Activated B cell treated with CpG ODN at 0.5 μM for 24 hours (primary cell): ENCODE measurements at regions not wholly inside any gene's neighbourhood (a gene's known extent, or its start where the extent isn't known, plus 50 kb on each side); places are given as distances from the start of the nearest gene placed in this dataset.

Experiments
- ATAC-seq: fragments of 200-7000 bp; cut with Tn5 transposase; one replicate; pipeline ENCODE4 v1.10.0; 2021; ENCODE audit warnings: low read depth, mild to moderate bottlenecking, moderate library complexity
- CTCF ChIA-PET: fragments of 350-600 bp; sonication (Branson Sonifier 250); formaldehyde crosslinking; loops from one replicate; lab custom pipeline; 2021; ENCODE audit warnings: antibody characterized with exemption; lab: Charles Lee
- POLR2A ChIA-PET: fragments of 350-600 bp; sonication (Branson Sonifier 250); formaldehyde crosslinking; loops from one replicate; lab custom pipeline; 2021; ENCODE audit warnings: antibody characterized with exemption; lab: Charles Lee
- DNase-seq: peaks from one replicate; pipeline ENCODE4 v3.0.0; 2022
- H3K27ac Mint-ChIP-seq: one replicate; pipeline ENCODE4 v1.8.0; 2020; ENCODE audit warnings: mixed read lengths
- H3K27me3 Mint-ChIP-seq: one replicate; pipeline ENCODE4 v1.8.0; 2021; ENCODE audit warnings: mixed read lengths
- H3K36me3 Mint-ChIP-seq: one replicate; pipeline ENCODE4 v1.8.0; 2021; ENCODE audit warnings: low read depth, mixed read lengths
- H3K4me1 Mint-ChIP-seq: one replicate; pipeline ENCODE4 v1.8.0; 2021; ENCODE audit warnings: mixed read lengths
- H3K4me3 Mint-ChIP-seq: one replicate; pipeline ENCODE4 v1.8.0; 2020; ENCODE audit warnings: mild to moderate bottlenecking, mixed read lengths
- H3K9me3 Mint-ChIP-seq: one replicate; pipeline ENCODE4 v1.8.0; 2020; ENCODE audit warnings: mixed read lengths
- CTCF ChIP-seq: fragments of 200-600 bp; IDR thresholded peaks from one replicate; pipeline ENCODE4 v1.8.0; 2022; ENCODE audit warnings: antibody characterized with exemption, mild to moderate bottlenecking
- intact Hi-C: fragments of 100-400 bp; cut with micrococcal nuclease; formaldehyde crosslinking; loops from one replicate; pipeline ENCODE4 v1.15.1; 2024

GRCh38 chr5:121138495-121138907, 674.4 kb downstream of the PRR16 start:
- Mint-ChIP-seq H3K27ac (no peak overlapping the region), H3K36me3 (no peaks in the 10 kb centered on the region), H3K9me3 (peaks cover 5% of the 10 kb centered on the region), H3K4me1 (no peaks in the 10 kb centered on the region), H3K27me3 (no peaks in the 10 kb centered on the region), H3K4me3 (no peak overlapping the region)
- intact Hi-C loops, result no loop called here
- CTCF ChIA-PET, result no interaction called here
- POLR2A ChIA-PET, result no interaction called here
- DNase-seq (no peak), ATAC-seq (no peak)
- no peak for TF ChIP-seq CTCF

- H3K9me3 Mint-ChIP-seq, result peaks cover 5% of the 10 kb centered on the region
- H3K36me3 Mint-ChIP-seq, result no peaks in the 10 kb centered on the region
- ChIA-PET POLR2A (no interaction called here), CTCF (no interaction called here)
- H3K27ac Mint-ChIP-seq, result no peak overlapping the region
- ATAC-seq, result no peak
- H3K4me3 Mint-ChIP-seq, result no peak overlapping the region
- TF ChIP-seq CTCF, result no peak
- no peaks in the 10 kb centered on the region for H3K4me1 Mint-ChIP-seq
- H3K27me3 Mint-ChIP-seq, result no peaks in the 10 kb centered on the region
- intact Hi-C loops, result no loop called here
- DNase-seq, result no peak
These were observed 674.9 kb downstream of the PRR16 start for GRCh38 chr5:121138952-121139351.

GRCh38 chr5:121144764-121145163, 680.7 kb downstream of the PRR16 start:
- H3K27me3 Mint-ChIP-seq, result no peaks in the 10 kb centered on the region
- ChIA-PET POLR2A (no interaction called here), CTCF (no interaction called here)
- no peak for TF ChIP-seq CTCF
- no peaks in the 10 kb centered on the region for H3K36me3 Mint-ChIP-seq
- no peak overlapping the region for H3K4me3 Mint-ChIP-seq
- no peaks in the 10 kb centered on the region for H3K4me1 Mint-ChIP-seq
- H3K9me3 Mint-ChIP-seq, result peaks cover 6% of the 10 kb centered on the region
- no peak overlapping the region for H3K27ac Mint-ChIP-seq
- DNase-seq, result no peak
- ATAC-seq, result no peak
- intact Hi-C loops, result no loop called here

- intact Hi-C loops, result no loop called here
- H3K9me3 Mint-ChIP-seq, result peaks cover 8% of the 10 kb centered on the region
- H3K4me1 Mint-ChIP-seq, result no peaks in the 10 kb centered on the region
- no peak for ATAC-seq
- H3K36me3 Mint-ChIP-seq, result no peaks in the 10 kb centered on the region
- H3K4me3 Mint-ChIP-seq, result no peak overlapping the region
- ChIA-PET CTCF (no interaction called here), POLR2A (no interaction called here)
- DNase-seq, result no peak
- TF ChIP-seq CTCF, result no peak
- no peaks in the 10 kb centered on the region for H3K27me3 Mint-ChIP-seq
- no peak overlapping the region for H3K27ac Mint-ChIP-seq
These were observed 687.4 kb downstream of the PRR16 start for GRCh38 chr5:121151534-121151933.

GRCh38 chr5:121152411-121152810, 688.3 kb downstream of the PRR16 start:
- ATAC-seq (no peak), DNase-seq (no peak)
- no peak for TF ChIP-seq CTCF
- H3K36me3 Mint-ChIP-seq, result no peaks in the 10 kb centered on the region
- ChIA-PET CTCF (no interaction called here), POLR2A (no interaction called here)
- no peak overlapping the region for H3K4me3 Mint-ChIP-seq
- H3K27ac Mint-ChIP-seq, result no peak overlapping the region
- no peaks in the 10 kb centered on the region for H3K27me3 Mint-ChIP-seq
- no peaks in the 10 kb centered on the region for H3K4me1 Mint-ChIP-seq
- peaks cover 4% of the 10 kb centered on the region for H3K9me3 Mint-ChIP-seq
- intact Hi-C loops, result no loop called here
